HCT116 (cell line): ENCODE measurements at regions not wholly inside any gene's neighbourhood (a gene's known extent, or its start where the extent isn't known, plus 50 kb on each side); places are given as distances from the start of the nearest gene placed in this dataset.

Experiments
- CEBPB ChIP-seq: IDR thresholded peaks from 2 replicates; pipeline ENCODE4 v1.6.1; 2012; ENCODE audit warnings: low read depth
- CTCF ChIP-seq, 3 experiments: fragments of 200-600 bp in 1 of 3; sonication (generic) in 1 of 3; IDR thresholded peaks in 2 of 3; conservative IDR thresholded peaks in 1 of 3; 2 replicates each; pipeline ENCODE4 v1.5.1; 2012 to 2017; ENCODE audit warnings: low read depth in 2 of 3, low read length in 2 of 3, antibody characterized with exemption in 1 of 3, borderline replicate concordance in 1 of 3, control low read depth in 1 of 3, mild to moderate bottlenecking in 1 of 3, mixed read lengths in 1 of 3, mixed run types in 1 of 3, moderate library complexity in 1 of 3; ENCODE audit not compliant: insufficient read depth in 1 of 3
- EZH2 ChIP-seq: fragments of 200-600 bp; sonication (generic); IDR thresholded peaks from 2 replicates; pipeline ENCODE4 v1.6.1; 2017; ENCODE audit warnings: antibody characterized with exemption, mixed run types
- MAX ChIP-seq: IDR thresholded peaks from 2 replicates; pipeline ENCODE4 v1.6.1; 2012
- POLR2A ChIP-seq: IDR thresholded peaks from 2 replicates; pipeline ENCODE4 v1.7.0; 2011; ENCODE audit warnings: borderline replicate concordance; ENCODE audit not compliant: insufficient read depth, insufficient read length; ENCODE audit errors: extremely low read depth
- POLR2AphosphoS5 ChIP-seq: IDR thresholded peaks from 2 replicates; pipeline ENCODE4 v1.6.1; 2011; ENCODE audit warnings: mild to moderate bottlenecking, low read depth, low read length, moderate library complexity
- REST ChIP-seq: IDR thresholded peaks from 2 replicates; pipeline ENCODE4 v1.6.1; 2012; ENCODE audit warnings: low read depth
- YY1 ChIP-seq: IDR thresholded peaks from 2 replicates; pipeline ENCODE4 v1.6.1; 2011; ENCODE audit warnings: low read length, low read depth, moderate library complexity, mild to moderate bottlenecking; ENCODE audit not compliant: insufficient replicate concordance; ENCODE audit errors: extremely low read depth
- ZBTB33 ChIP-seq: IDR thresholded peaks from 2 replicates; pipeline ENCODE4 v1.6.1; 2011; ENCODE audit warnings: mild to moderate bottlenecking, low read length, moderate library complexity; ENCODE audit not compliant: insufficient replicate concordance; ENCODE audit errors: extremely low read depth
- ZNF274 ChIP-seq: fragments of 200-500 bp; sonication (Bioruptor generic); IDR thresholded peaks from 2 replicates; pipeline ENCODE4 v1.6.1; 2014; ENCODE audit warnings: mild to moderate bottlenecking, low read depth, low read length, inconsistent platforms

- TF ChIP-seq CTCF (IDR thresholded peaks at IDR 0.05 in 2 of 3, conservative IDR thresholded peaks at IDR 0.05 in 1 of 3; ENCODE audit: borderline replicate concordance in 1 of 3, insufficient read depth in 1 of 3, low read depth in 2 of 3, low read length in 2 of 3) = no peak
- no peak for TF ChIP-seq EZH2
- TF ChIP-seq POLR2A = no peak
- TF ChIP-seq POLR2AphosphoS5 = no peak
- TF ChIP-seq ZNF274 = no peak
- no peak for TF ChIP-seq REST
- TF ChIP-seq MAX = no peak
- no peak for TF ChIP-seq CEBPB
- TF ChIP-seq ZBTB33 = no peak
- no peak for TF ChIP-seq YY1
Observed at GRCh38 chr10:57168611-57169240, 807.7 kb upstream of the ZWINT start.
